Left renal cortex interstitium (tissue), 4 donors: ENCODE measurements at regions not wholly inside any gene's neighbourhood (a gene's known extent, or its start where the extent isn't known, plus 50 kb on each side); places are given as distances from the start of the nearest gene placed in this dataset.

Experiments used
- DNase-seq, 4 donors: peaks; one replicate each; pipeline ENCODE4 v3.0.0-alpha.2; 2013; ENCODE audit warnings: low read depth in 4 of 4, low spot score in 2 of 4, missing footprints in 1 of 4

GRCh38 chr4:38189445-38189844 is 229.2 kb downstream of the PTTG2 start:
- no peak for DNase-seq

- DNase-seq: no peak
Measured at GRCh38 chr4:38190717-38191178, 230.6 kb downstream of the PTTG2 start.

- no peak for DNase-seq
Measured at GRCh38 chr4:38192516-38192915, 232.3 kb downstream of the PTTG2 start.

- DNase-seq: no peak
Measured at GRCh38 chr4:38193236-38193863, 233.2 kb downstream of the PTTG2 start.

GRCh38 chr4:38194047-38194602 is 233.9 kb downstream of the PTTG2 start:
- no peak for DNase-seq

- no peak for DNase-seq
Measured at GRCh38 chr4:38195486-38195885, 235.3 kb downstream of the PTTG2 start.

GRCh38 chr4:38195911-38196310 is 235.7 kb downstream of the PTTG2 start:
- DNase-seq: no peak

- DNase-seq: no peak
Measured at GRCh38 chr4:38202242-38202641, 242.0 kb downstream of the PTTG2 start.

- DNase-seq: no peak
Measured at GRCh38 chr4:38203609-38204008, 243.4 kb downstream of the PTTG2 start.

- no peak for DNase-seq
Measured at GRCh38 chr4:38204339-38205035, 244.3 kb downstream of the PTTG2 start.

- DNase-seq: no peak
Measured at GRCh38 chr4:38205261-38205660, 245.1 kb downstream of the PTTG2 start.

GRCh38 chr4:38207110-38207457 is 246.9 kb downstream of the PTTG2 start:
- no peak for DNase-seq

GRCh38 chr4:38209654-38210053 is 249.5 kb downstream of the PTTG2 start:
- DNase-seq: no peak

GRCh38 chr4:38210396-38211114 is 250.4 kb downstream of the PTTG2 start:
- no peak for DNase-seq

- no peak for DNase-seq
Measured at GRCh38 chr4:38211885-38212284, 251.7 kb downstream of the PTTG2 start.

GRCh38 chr4:38213083-38213805 is 253.0 kb downstream of the PTTG2 start:
- DNase-seq: no peak

- no peak for DNase-seq
Measured at GRCh38 chr4:38222892-38223291, 262.7 kb downstream of the PTTG2 start.

GRCh38 chr4:38223306-38223705 is 263.1 kb downstream of the PTTG2 start:
- DNase-seq: no peak

- peak in 1 of 4 donors; percentile 37 for DNase-seq
Measured at GRCh38 chr4:38223782-38224236, 263.6 kb downstream of the PTTG2 start.

- DNase-seq: no peak
Measured at GRCh38 chr4:38224850-38225249, 264.7 kb downstream of the PTTG2 start.

GRCh38 chr4:38226170-38226569 is 266.0 kb downstream of the PTTG2 start:
- DNase-seq: no peak
